Endothelial cell of umbilical vein (primary cell): ENCODE measurements at regions not wholly inside any gene's neighbourhood (a gene's known extent, or its start where the extent isn't known, plus 50 kb on each side); places are given as distances from the start of the nearest gene placed in this dataset.

Experiments used
- BruUV-seq: library from RNA; stranded (reverse); fragments of 400-500 nt; replicated peaks from 2 replicates; lab custom pipeline; 2021; lab: Mats Ljungman, UMichigan
- CTCF ChIA-PET: fragments of 300-600, 350-600 bp; sonication (Branson Sonifier 250); formaldehyde crosslinking; loops from one replicate; lab custom pipeline; 2021; ENCODE audit warnings: antibody characterized with exemption, inconsistent platforms; lab: Charles Lee
- POLR2A ChIA-PET: fragments of 300-600, 350-600 bp; sonication (Branson Sonifier 250); formaldehyde crosslinking; loops from one replicate; lab custom pipeline; 2021; ENCODE audit warnings: antibody characterized with exemption, inconsistent platforms; lab: Charles Lee
- DNase-seq: peaks from one replicate; pipeline ENCODE4 v3.0.0-alpha.2; 2011; ENCODE audit warnings: low read depth, low spot score
- FAIRE-seq: peaks from 2 replicates; lab custom pipeline; 2011; peaks lifted over from hg19 to GRCh38; lab: Jason Lieb, UNC
- H2AFZ ChIP-seq: 2 replicates; pipeline ENCODE4 v1.6.0; 2012; ENCODE audit warnings: low read depth, low read length, control low read depth, inconsistent platforms
- H3K27ac ChIP-seq: 2 replicates; pipeline ENCODE4 v1.5.1; 2011; ENCODE audit warnings: low read depth, mild to moderate bottlenecking, control low read depth, low read length, moderate library complexity; ENCODE audit not compliant: insufficient read depth
- H3K27me3 ChIP-seq, 2 experiments: 2 replicates each; pipeline versions ENCODE4 v1.6.0 to v1.6.1; 2011; ENCODE audit warnings: low read length in 2 of 2, mixed read lengths in 1 of 2; ENCODE audit not compliant: control insufficient read depth in 2 of 2, insufficient read depth in 2 of 2
- H3K36me3 ChIP-seq, 2 experiments: 2 replicates in 1 of 2; 3 replicates in 1 of 2; pipeline ENCODE4 v1.5.1; 2011; ENCODE audit warnings: low read length in 2 of 2, mild to moderate bottlenecking in 1 of 2, moderate library complexity in 1 of 2; ENCODE audit not compliant: control insufficient read depth in 2 of 2, insufficient read depth in 2 of 2; ENCODE audit errors: extremely low read depth in 1 of 2
- H3K4me1 ChIP-seq: 3 replicates; pipeline ENCODE4 v1.5.1; 2011; ENCODE audit warnings: mild to moderate bottlenecking, low read length; ENCODE audit not compliant: control insufficient read depth, insufficient read depth; ENCODE audit errors: extremely low read depth
- H3K4me2 ChIP-seq: 2 replicates; pipeline ENCODE4 v1.6.1; 2011; ENCODE audit warnings: low read length, control low read depth, mixed read lengths; ENCODE audit not compliant: insufficient read depth
- H3K4me3 ChIP-seq, 3 experiments: fragments of 200-600 bp in 1 of 3; sonication (generic), shearing (Covaris generic) in 1 of 3; replicated peaks in 1 of 3; 2 replicates each; pipeline ENCODE4 v1.5.1; 2011 to 2016; ENCODE audit warnings: control low read depth in 3 of 3, low read length in 3 of 3, mild to moderate bottlenecking in 2 of 3, inconsistent platforms in 1 of 3, low read depth in 1 of 3, moderate library complexity in 1 of 3; ENCODE audit not compliant: insufficient read depth in 1 of 3
- H3K79me2 ChIP-seq: 2 replicates; pipeline ENCODE4 v1.6.0; 2012; ENCODE audit warnings: low read length, inconsistent platforms; ENCODE audit not compliant: control insufficient read depth, insufficient read depth
- H3K9ac ChIP-seq: replicated peaks from 2 replicates; pipeline ENCODE3; 2011; ENCODE audit warnings: low read length, control low read depth; ENCODE audit not compliant: insufficient read depth; ENCODE audit errors: extremely low read depth
- H3K9me1 ChIP-seq: replicated peaks from 3 replicates; pipeline ENCODE4 v1.6.0; 2011; ENCODE audit warnings: mild to moderate bottlenecking, low read length; ENCODE audit not compliant: control insufficient read depth, insufficient read depth; ENCODE audit errors: extremely low read depth
- H3K9me3 ChIP-seq: replicated peaks from 2 replicates; pipeline ENCODE4 v1.5.1; 2012; ENCODE audit warnings: low read length, inconsistent platforms; ENCODE audit not compliant: control insufficient read depth, insufficient read depth
- H4K20me1 ChIP-seq: replicated peaks from 2 replicates; pipeline ENCODE3; 2011; ENCODE audit warnings: mild to moderate bottlenecking, low read length; ENCODE audit not compliant: control insufficient read depth, insufficient read depth; ENCODE audit errors: extremely low read depth
- CTCF ChIP-seq, 2 donors: IDR thresholded peaks; 1 replicate in 1 of 2; 2 replicates in 1 of 2; pipeline ENCODE4 v1.5.1; 2011; ENCODE audit warnings: low read length in 2 of 2, mild to moderate bottlenecking in 2 of 2, moderate library complexity in 2 of 2, control low read depth in 1 of 2, inconsistent platforms in 1 of 2, low read depth in 1 of 2; ENCODE audit not compliant: insufficient read depth in 1 of 2; ENCODE audit errors: extremely low read depth in 1 of 2
- EZH2 ChIP-seq: IDR thresholded peaks from 2 replicates; pipeline ENCODE4 v1.6.1; 2012; ENCODE audit warnings: borderline replicate concordance, low read depth, mild to moderate bottlenecking, moderate library complexity, low read length, inconsistent platforms; ENCODE audit not compliant: severe bottlenecking
- FOS ChIP-seq: IDR thresholded peaks from 2 replicates; pipeline ENCODE4 v1.6.1; 2011; ENCODE audit warnings: mild to moderate bottlenecking, low read length, moderate library complexity, borderline replicate concordance; ENCODE audit not compliant: insufficient read depth
- GATA2 ChIP-seq: IDR thresholded peaks from 2 replicates; pipeline ENCODE4 v1.7.0; 2011; ENCODE audit warnings: low read depth, mild to moderate bottlenecking, moderate library complexity, mixed read lengths, low read length; ENCODE audit not compliant: insufficient read length, insufficient read depth
- JUN ChIP-seq: IDR thresholded peaks from 2 replicates; pipeline ENCODE4 v1.6.1; 2011; ENCODE audit warnings: borderline replicate concordance, low read depth; ENCODE audit not compliant: insufficient read length, insufficient read depth
- MAX ChIP-seq: IDR thresholded peaks from 2 replicates; pipeline ENCODE4 v1.6.1; 2011; ENCODE audit not compliant: insufficient read depth, insufficient read length
- MYC ChIP-seq: IDR thresholded peaks from one replicate; pipeline ENCODE4 v1.6.1; 2011; ENCODE audit warnings: mild to moderate bottlenecking, low read depth, low read length
- POLR2A ChIP-seq: IDR thresholded peaks from 2 replicates; pipeline ENCODE4 v1.6.1; 2012; ENCODE audit warnings: low read depth, mild to moderate bottlenecking, control low read depth, low read length
- POLR2AphosphoS5 ChIP-seq: IDR thresholded peaks from 2 replicates; pipeline ENCODE4 v1.6.1; 2012; ENCODE audit warnings: low read depth, mild to moderate bottlenecking, control low read depth, low read length, moderate library complexity; ENCODE audit not compliant: insufficient read depth
- dilution Hi-C: fragments of 300-500 bp; cut with MboI; formaldehyde crosslinking; loops from one replicate; pipeline ENCODE4 v1.15.0; 2019; ENCODE audit warnings: low sequenced_read_pairs; ENCODE audit not compliant: extremely low pct_ligation_motif_present
- intact Hi-C: fragments of 100-400 bp; cut with micrococcal nuclease; formaldehyde crosslinking; loops from one replicate; pipeline ENCODE4 v1.10.0; 2022

- no peaks in the 10 kb centered on the region for H3K36me3 ChIP-seq
- no peaks in the 10 kb centered on the region for H3K4me1 ChIP-seq
- H3K9ac ChIP-seq: no peak overlapping the region
- dilution Hi-C loops: no loop called here
- no peak overlapping the region for H3K27ac ChIP-seq
- H3K9me3 ChIP-seq: peaks cover 3% of the 10 kb centered on the region
- BruUV-seq: no TSS peak
- H3K79me2 ChIP-seq: no peaks in the 10 kb centered on the region
- H3K4me2 ChIP-seq: no peak overlapping the region
- FAIRE-seq: no peak
- H3K27me3 ChIP-seq: no peaks in the 10 kb centered on the region
- no peak for TF ChIP-seq CTCF (IDR thresholded peaks at IDR 0.05; ENCODE audit: extremely low read depth in 1 of 2, insufficient read depth in 1 of 2, low read depth in 1 of 2, low read length in 2 of 2)
- no peak overlapping the region for H2AFZ ChIP-seq
- H3K4me3 ChIP-seq: no peak overlapping the region
- H3K9me1 ChIP-seq: no peaks in the 10 kb centered on the region
- CTCF ChIA-PET: no interaction called here
- intact Hi-C loops: no loop called here
- DNase-seq: no peak
- H4K20me1 ChIP-seq: no peaks in the 10 kb centered on the region
- POLR2A ChIA-PET: no interaction called here
Measured at GRCh38 chr17:54521137-54521536, 379.5 kb upstream of the TOM1L1 start.

DNA sequence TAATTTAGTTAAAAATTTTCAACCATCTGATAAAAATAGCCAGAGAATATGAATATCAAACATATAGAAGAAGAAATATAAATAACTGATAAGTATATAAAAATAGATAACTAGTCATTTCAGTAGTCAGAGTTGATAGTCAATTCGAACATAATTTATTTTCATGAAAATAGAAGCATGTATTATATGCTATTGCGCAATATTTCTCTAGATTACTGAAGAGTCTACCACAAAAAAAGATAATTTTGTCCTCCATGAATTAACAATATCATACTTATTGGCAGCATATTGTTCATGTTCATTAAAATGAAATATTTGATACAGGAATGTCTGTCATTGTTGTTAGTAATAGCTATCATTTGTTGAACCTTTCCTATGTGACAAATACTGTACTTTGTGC is 376.2 kb upstream of the TOM1L1 start:
- no peak overlapping the region for H3K4me2 ChIP-seq
- no peaks in the 10 kb centered on the region for H3K36me3 ChIP-seq
- no peaks in the 10 kb centered on the region for H3K79me2 ChIP-seq
- no peaks in the 10 kb centered on the region for H4K20me1 ChIP-seq
- dilution Hi-C loops: no loop called here
- BruUV-seq: no TSS peak
- no peak for FAIRE-seq
- no peak for DNase-seq
- intact Hi-C loops: no loop called here
- POLR2A ChIA-PET: no interaction called here
- H3K4me1 ChIP-seq: no peaks in the 10 kb centered on the region
- no peaks in the 10 kb centered on the region for H3K9me1 ChIP-seq
- H3K4me3 ChIP-seq: no peak overlapping the region
- CTCF ChIA-PET: no interaction called here
- H3K9ac ChIP-seq: no peak overlapping the region
- H2AFZ ChIP-seq: no peak overlapping the region
- no peaks in the 10 kb centered on the region for H3K27me3 ChIP-seq
- no peak for TF ChIP-seq JUN
- TF ChIP-seq FOS: no peak
- no peak for TF ChIP-seq MAX
- TF ChIP-seq EZH2: no peak
- TF ChIP-seq POLR2A: no peak
- TF ChIP-seq MYC: no peak
- TF ChIP-seq GATA2: no peak
- no peak for TF ChIP-seq CTCF (IDR thresholded peaks at IDR 0.05; ENCODE audit: extremely low read depth in 1 of 2, insufficient read depth in 1 of 2, low read depth in 1 of 2, low read length in 2 of 2)
- TF ChIP-seq POLR2AphosphoS5: no peak
- no peak overlapping the region for H3K27ac ChIP-seq
- peaks cover 4% of the 10 kb centered on the region for H3K9me3 ChIP-seq
